Erythroblast (primary cell): ENCODE measurements at regions not wholly inside any gene's neighbourhood (a gene's known extent, or its start where the extent isn't known, plus 50 kb on each side); places are given as distances from the start of the nearest gene placed in this dataset.

Experiments used
- GATA1 ChIP-seq: IDR thresholded peaks from 2 replicates; pipeline ENCODE4 v1.6.1; 2011; ENCODE audit warnings: low read depth, mild to moderate bottlenecking, control low read depth, low read length, moderate library complexity
- POLR2A ChIP-seq: IDR thresholded peaks from 2 replicates; pipeline ENCODE4 v1.6.1; 2011; ENCODE audit warnings: mild to moderate bottlenecking, low read length

DNA sequence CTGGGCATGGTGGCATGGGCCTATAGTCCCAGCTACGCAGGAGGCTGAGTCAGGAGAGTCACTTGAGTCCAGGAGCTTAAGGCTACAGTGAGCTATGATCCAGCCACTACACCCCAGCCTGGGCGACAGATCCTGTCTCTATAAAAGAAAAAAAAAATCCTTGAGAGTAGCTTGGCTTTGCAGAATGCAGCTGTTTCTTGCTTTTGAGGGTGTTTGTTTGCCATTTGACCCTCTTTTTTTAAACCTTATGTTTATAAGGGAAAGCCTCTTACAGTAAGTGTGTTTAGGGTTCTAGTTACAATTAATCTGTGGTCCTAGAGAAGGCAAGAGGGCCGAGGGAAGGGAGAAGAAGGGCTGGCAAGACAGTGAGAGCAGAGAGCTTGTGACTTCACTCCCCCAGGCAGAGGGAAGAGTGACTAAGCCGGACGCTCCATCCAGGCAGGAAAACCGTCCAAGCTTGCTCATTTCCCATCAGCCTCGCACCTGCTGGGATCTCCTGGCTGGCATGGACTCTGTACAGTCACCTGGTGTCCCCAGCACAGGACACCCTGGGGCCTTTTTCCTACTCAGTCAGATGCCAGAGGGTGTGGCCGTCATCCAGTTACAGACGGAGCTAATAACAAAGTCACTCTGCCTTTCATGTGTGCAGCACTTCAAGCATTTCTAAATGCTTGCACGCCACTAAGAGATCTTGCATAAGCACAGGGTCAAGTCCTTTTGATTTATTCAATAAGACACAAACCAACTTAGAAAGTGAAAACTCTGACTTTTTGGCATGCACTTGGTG is 55.5 kb upstream of the PSEN2 start:
- TF ChIP-seq POLR2A (no peak), GATA1 (no peak)
